ENCODE measurements at regions not wholly inside any gene's neighbourhood (a gene's known extent, or its start where the extent isn't known, plus 50 kb on each side); places are given as distances from the start of the nearest gene placed in this dataset.
A peak's percentile ranks its signal among the peaks of the same experiment; 100 is the strongest.

DNA sequence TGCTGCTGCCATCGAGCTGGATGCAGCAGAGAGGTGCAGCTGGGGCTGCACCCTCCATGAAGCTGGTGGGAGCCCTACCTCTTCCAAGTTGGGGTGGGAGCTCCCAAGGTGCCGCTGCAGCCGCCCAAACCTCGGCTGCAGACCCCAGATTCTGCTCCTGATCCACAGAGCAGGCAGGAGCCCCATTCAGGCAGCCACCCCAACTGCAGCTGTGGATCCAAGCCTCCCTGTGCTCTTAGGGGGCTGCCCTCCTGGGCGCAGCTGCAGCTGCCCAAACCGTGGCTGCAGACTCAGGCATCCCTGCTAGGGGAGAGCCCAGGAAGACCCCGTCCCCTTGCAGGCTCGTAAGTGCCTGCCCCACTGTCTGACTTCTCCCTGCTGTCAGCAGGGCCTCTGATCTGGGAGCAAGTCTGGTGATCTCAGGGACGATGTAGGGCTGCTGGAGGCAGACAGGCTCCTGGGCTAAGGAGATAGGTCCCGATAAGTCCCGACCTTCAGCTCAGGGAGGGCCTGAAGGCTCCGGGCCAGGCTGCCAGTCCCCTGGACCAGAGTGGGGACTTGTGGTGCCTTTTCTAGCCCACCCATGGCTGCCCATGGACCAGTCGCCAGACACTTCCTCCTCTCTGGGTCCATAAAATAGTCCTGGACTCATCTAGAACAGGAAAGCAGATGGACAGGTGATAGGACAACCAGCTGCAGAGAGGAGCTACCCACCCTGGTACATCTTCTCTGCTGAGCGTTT lies 767.1 kb upstream of the CDH7 start:
- no peak for DNase-seq

GRCh38 chr18:64982414-64983055 lies 768.3 kb upstream of the CDH7 start:
- DNase-seq: peak; percentile 63

DNA sequence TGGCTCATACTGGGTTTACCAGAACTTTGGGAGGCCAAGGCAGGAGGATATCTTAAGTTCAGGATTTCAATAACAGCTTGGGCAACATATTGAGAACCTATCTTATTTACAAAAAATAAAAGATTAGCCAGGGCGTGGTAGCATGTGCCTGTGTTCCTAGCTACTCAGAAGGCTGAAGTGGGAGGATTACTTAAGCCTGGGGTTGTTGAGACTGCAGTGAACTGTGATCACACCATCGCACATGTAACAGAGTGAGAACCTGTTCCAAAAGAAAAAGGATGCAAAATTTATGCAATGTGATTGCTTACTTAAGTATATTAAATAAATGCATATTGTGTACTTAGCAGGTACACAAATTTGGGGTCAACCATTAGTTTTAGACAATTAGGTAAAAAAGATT lies 768.9 kb upstream of the CDH7 start:
- DNase-seq: no peak

DNA sequence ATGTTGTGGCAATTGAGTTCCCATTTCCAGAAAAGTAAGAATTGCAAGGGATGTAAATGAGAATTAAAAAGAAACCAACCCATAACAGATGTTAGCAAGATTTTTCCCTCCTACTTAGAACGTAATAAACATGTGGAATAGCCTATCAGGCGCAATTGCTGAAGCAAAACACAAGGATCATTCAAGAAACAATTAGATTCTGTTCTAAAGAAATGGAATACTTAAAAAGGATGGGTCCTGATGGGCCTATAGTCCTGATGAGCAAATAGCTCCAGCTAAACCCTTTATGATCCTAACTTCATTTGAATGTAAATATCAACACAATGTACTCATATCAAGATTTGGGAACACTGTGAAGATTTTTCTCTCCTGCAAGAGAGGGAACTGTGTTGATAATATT lies 771.0 kb upstream of the CDH7 start:
- DNase-seq: no peak

DNA sequence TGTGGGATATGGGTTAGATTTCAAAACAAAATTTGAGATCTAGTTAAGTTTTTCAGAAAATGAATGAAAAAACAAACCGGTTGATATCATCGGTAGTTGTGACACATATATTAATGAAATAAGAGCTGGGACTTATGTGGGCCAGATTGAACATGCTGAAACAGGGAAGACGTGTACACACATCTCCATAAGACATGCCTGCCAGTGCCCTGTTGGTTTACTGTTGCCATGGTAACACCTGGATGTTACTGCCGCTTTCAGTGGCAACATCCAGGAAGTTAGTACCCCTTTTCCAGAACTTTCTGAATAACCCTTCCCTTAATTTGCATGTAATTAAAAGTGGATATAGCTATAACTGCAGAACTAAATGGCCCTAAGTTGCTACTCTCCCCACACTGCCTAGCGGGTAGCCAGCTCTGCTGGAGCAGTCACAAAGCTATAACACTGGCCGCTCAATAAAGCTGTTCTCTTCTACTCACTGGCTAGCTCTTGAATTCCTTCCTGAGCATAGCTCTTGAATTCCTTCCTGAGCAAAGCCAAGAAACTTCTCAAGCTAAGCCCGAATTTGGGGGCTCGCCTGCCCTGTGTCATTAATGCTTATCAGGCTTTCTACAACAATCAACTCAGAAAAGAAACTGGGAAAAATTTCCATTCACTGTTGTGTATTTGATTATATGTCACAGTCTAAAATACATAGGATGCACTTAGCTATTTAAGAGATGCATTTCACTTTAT lies 776.3 kb upstream of the CDH7 start:
- no peak for DNase-seq

- no peak for DNase-seq
These were observed 778.3 kb upstream of the CDH7 start for GRCh38 chr18:64972545-64972944.

- no peak for DNase-seq
These were observed 784.1 kb upstream of the CDH7 start for GRCh38 chr18:64966667-64967066.

GRCh38 chr18:64956465-64956864 lies 794.3 kb upstream of the CDH7 start:
- no peak for DNase-seq

DNA sequence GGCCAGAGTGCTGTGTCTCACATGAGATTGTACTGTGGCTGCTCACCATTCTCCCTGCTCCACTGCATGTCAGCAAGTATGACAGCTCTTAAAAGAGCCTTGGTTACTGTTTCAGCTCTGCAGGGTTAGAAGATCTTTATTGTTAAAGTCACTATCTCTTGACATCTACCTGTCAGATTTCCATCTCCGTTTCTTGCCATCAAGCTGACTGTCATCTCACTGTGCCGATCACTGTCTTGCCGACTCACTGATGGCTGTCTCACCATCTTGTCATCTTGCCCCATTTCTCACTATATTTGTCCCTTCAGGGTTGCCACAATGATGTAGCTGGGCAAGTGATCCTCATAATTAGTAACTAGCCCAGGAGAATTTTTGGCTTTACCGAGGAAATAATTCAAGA lies 800.9 kb upstream of the CDH7 start:
- no peak for DNase-seq

DNA sequence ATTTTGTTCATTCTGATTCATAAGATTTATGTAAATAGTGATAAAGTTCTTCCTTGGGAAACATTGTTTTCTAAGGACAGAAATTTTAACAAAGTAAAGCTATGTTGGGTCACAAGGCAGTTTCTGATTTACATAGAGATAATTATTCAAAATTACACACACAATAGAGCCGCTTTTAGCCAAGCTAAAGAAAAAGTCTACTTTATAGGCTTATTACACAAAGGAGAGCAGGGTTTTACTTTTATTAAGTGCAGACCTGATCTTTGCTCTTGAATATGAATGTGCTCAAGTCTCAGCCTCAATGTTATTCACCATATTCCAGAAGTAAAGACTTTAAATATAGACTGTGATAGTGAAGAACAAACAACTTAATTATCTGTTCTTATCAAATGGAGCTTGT lies 787.8 kb upstream of the LINC00305 start:
- DNase-seq: no peak

GRCh38 chr18:64929036-64929435 lies 780.1 kb upstream of the LINC00305 start:
- peak; percentile 84 for DNase-seq

GRCh38 chr18:64919971-64920570 lies 771.2 kb upstream of the LINC00305 start:
- no peak for DNase-seq

DNA sequence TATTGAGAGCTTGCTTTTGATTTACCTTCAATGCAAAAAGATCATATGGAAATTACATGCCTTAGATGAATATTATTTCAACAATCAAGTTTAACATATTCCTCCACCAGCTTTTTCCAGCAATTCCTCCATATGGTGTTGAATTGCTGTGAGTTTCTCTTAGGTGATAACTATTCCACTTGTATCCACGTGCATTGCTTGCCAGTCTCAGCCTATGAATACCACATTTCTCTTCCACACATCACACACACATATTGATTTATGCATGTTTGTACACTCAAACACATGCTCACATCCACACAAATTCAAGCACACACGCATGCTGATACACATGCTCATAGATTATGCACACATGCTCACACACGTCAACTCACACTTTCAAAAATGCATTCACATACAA lies 770.0 kb upstream of the LINC00305 start:
- no peak for DNase-seq

DNA sequence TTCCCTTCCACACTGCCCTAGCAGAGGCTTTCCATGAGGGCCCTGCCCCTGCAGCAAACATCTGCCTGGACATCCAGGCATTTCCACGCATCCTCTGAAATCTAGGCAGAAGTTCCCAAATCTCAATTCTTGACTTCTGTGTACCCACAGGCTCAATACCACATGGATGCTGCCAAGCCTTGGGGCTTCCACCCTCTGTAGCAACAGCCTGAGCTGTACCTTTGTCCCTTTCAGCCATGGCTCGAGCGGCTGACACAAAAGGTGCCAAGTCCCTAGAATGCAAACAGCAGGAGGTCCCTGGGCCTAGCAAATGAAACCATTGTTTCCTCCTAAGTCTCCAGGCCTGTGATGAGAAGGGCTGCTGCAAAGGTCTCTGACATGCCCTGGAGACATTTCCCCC lies 744.5 kb upstream of the LINC00305 start:
- no peak for DNase-seq

DNA sequence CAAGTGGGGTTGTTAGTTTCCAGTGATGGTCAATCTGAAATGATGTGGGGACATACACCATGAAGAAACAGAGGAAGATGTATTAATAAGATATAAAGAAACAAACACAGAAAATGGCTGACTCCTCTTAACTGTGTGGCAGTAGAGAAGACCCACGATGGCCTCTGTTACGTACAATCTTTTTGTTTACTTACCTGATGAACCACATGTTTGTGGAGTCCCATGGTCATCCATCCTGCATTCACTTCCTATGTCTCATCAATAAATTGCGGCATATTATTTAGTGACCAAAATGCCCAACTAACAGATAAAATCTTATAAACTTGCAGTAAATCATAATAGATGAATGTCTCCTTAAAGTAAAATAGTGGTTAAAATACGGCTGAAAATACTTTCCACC lies 740.1 kb upstream of the LINC00305 start:
- DNase-seq: no peak

- no peak for DNase-seq
These were observed 738.1 kb upstream of the LINC00305 start for GRCh38 chr18:64886995-64887394.

- DNase-seq: no peak
These were observed 734.0 kb upstream of the LINC00305 start for GRCh38 chr18:64882896-64883295.

- no peak for DNase-seq
These were observed 727.9 kb upstream of the LINC00305 start for GRCh38 chr18:64876833-64877232.

GRCh38 chr18:64872710-64873458 lies 724.0 kb upstream of the LINC00305 start:
- no peak for DNase-seq

GRCh38 chr18:64854112-64854511 lies 705.2 kb upstream of the LINC00305 start:
- no peak for DNase-seq

GRCh38 chr18:64852281-64852680 lies 703.4 kb upstream of the LINC00305 start:
- DNase-seq: no peak

GRCh38 chr18:64851726-64852125 lies 702.8 kb upstream of the LINC00305 start:
- DNase-seq: no peak

All from skin of body (tissue), 1 donor.